Activated naive CD4-positive, alpha-beta T cell treated with anti-CD3 and anti-CD28 coated beads, Interleukin-2, amount 50 U/mL, for 72 hours (primary cell): ENCODE measurements at regions not wholly inside any gene's neighbourhood (a gene's known extent, or its start where the extent isn't known, plus 50 kb on each side); places are given as distances from the start of the nearest gene placed in this dataset.

ENCODE experiments used
- ATAC-seq, 2 donors: fragments of 150-1000 bp; cut with Tn5 transposase; 2 replicates each; pipeline ENCODE4 v1.10.0; 2021; ENCODE audit warnings: mild to moderate bottlenecking in 2 of 2, moderate library complexity in 2 of 2
- DNase-seq, 2 donors: peaks; one replicate each; pipeline ENCODE4 v3.0.0; 2021 to 2022; ENCODE audit warnings: low spot score in 2 of 2
- H3K27ac Mint-ChIP-seq, 2 donors: one replicate each; pipeline ENCODE4 v1.8.0; 2022; ENCODE audit warnings: mild to moderate bottlenecking in 2 of 2, mixed read lengths in 2 of 2
- H3K36me3 Mint-ChIP-seq, 2 donors: one replicate each; pipeline ENCODE4 v1.8.0; 2022; ENCODE audit warnings: mixed read lengths in 2 of 2
- H3K9me3 Mint-ChIP-seq, 2 donors: one replicate each; pipeline ENCODE4 v1.8.0; 2022; ENCODE audit warnings: mixed read lengths in 2 of 2

- no peak for ATAC-seq
- peaks cover 9 to 13% of the 10 kb centered on the region in 2 donors for H3K9me3 Mint-ChIP-seq
- no peak overlapping the region for H3K27ac Mint-ChIP-seq
- H3K36me3 Mint-ChIP-seq: peaks cover 0 to 4% of the 10 kb centered on the region in 2 donors
- DNase-seq: no peak
Observed at GRCh38 chr5:174247301-174247700, 201.8 kb downstream of the NSG2 start.

GRCh38 chr5:174251305-174252000 lies 205.9 kb downstream of the NSG2 start:
- Mint-ChIP-seq H3K9me3 (peaks cover 4 to 7% of the 10 kb centered on the region in 2 donors), H3K27ac (no peak overlapping the region)
- ATAC-seq: no peak

GRCh38 chr5:174252121-174252520 lies 206.6 kb downstream of the NSG2 start:
- DNase-seq: no peak
- ATAC-seq: no peak

More at GRCh38 chr5:174251305-174252000, 205.9 kb downstream of the NSG2 start:
- no peak for DNase-seq
- H3K36me3 Mint-ChIP-seq: no peaks in the 10 kb centered on the region

GRCh38 chr5:174259696-174260420 lies 214.4 kb downstream of the NSG2 start:
- peaks cover 0 to 4% of the 10 kb centered on the region in 2 donors for H3K9me3 Mint-ChIP-seq
- H3K27ac Mint-ChIP-seq: no peak overlapping the region
- no peak for DNase-seq
- ATAC-seq: no peak
- H3K36me3 Mint-ChIP-seq: no peaks in the 10 kb centered on the region

More at GRCh38 chr5:174252121-174252520, 206.6 kb downstream of the NSG2 start:
- Mint-ChIP-seq H3K36me3 (no peaks in the 10 kb centered on the region), H3K27ac (no peak overlapping the region), H3K9me3 (peaks cover 4 to 7% of the 10 kb centered on the region in 2 donors)

- ATAC-seq: no peak
- DNase-seq: no peak
- peaks cover 8 to 14% of the 10 kb centered on the region in 2 donors for H3K9me3 Mint-ChIP-seq
- H3K27ac Mint-ChIP-seq: no peak overlapping the region
- H3K36me3 Mint-ChIP-seq: no peaks in the 10 kb centered on the region
Observed at GRCh38 chr5:174271316-174271715, 225.8 kb downstream of the NSG2 start.

GRCh38 chr5:174272671-174273070 lies 227.2 kb downstream of the NSG2 start:
- no peak for DNase-seq
- no peak for ATAC-seq
- peaks cover 7 to 14% of the 10 kb centered on the region in 2 donors for H3K9me3 Mint-ChIP-seq
- no peak overlapping the region for H3K27ac Mint-ChIP-seq
- H3K36me3 Mint-ChIP-seq: no peaks in the 10 kb centered on the region

- ATAC-seq (no peak), DNase-seq (no peak)
- peaks cover 7 to 14% of the 10 kb centered on the region in 2 donors for H3K9me3 Mint-ChIP-seq
- H3K27ac Mint-ChIP-seq: no peak overlapping the region
- H3K36me3 Mint-ChIP-seq: no peaks in the 10 kb centered on the region
Observed at GRCh38 chr5:174273325-174273724, 227.8 kb downstream of the NSG2 start.

- Mint-ChIP-seq H3K27ac (no peak overlapping the region), H3K9me3 (no peaks in the 10 kb centered on the region), H3K36me3 (no peaks in the 10 kb centered on the region)
- ATAC-seq: no peak
- no peak for DNase-seq
Observed at GRCh38 chr5:174275959-174276358, 230.5 kb downstream of the NSG2 start.

- no peaks in the 10 kb centered on the region for H3K36me3 Mint-ChIP-seq
- ATAC-seq (no peak), DNase-seq (no peak)
- H3K27ac Mint-ChIP-seq: no peak overlapping the region
- peaks cover 0 to 4% of the 10 kb centered on the region in 2 donors for H3K9me3 Mint-ChIP-seq
Observed at GRCh38 chr5:174281089-174281760, 235.7 kb downstream of the NSG2 start.

- H3K9me3 Mint-ChIP-seq: peaks cover 0 to 4% of the 10 kb centered on the region in 2 donors
- DNase-seq (no peak), ATAC-seq (no peak)
- H3K36me3 Mint-ChIP-seq: no peaks in the 10 kb centered on the region
- H3K27ac Mint-ChIP-seq: no peak overlapping the region
Observed at GRCh38 chr5:174281855-174282254, 236.3 kb downstream of the NSG2 start.

- ATAC-seq: no peak
Observed at GRCh38 chr5:174282391-174282790, 236.9 kb downstream of the NSG2 start.

GRCh38 chr5:174283211-174284005 lies 237.9 kb downstream of the NSG2 start:
- Mint-ChIP-seq H3K27ac (no peak overlapping the region), H3K9me3 (peaks cover 0 to 4% of the 10 kb centered on the region in 2 donors), H3K36me3 (no peaks in the 10 kb centered on the region)
- no peak for DNase-seq
- no peak for ATAC-seq

More at GRCh38 chr5:174282391-174282790, 236.9 kb downstream of the NSG2 start:
- H3K36me3 Mint-ChIP-seq: no peaks in the 10 kb centered on the region
- DNase-seq: no peak
- H3K27ac Mint-ChIP-seq: no peak overlapping the region
- peaks cover 0 to 4% of the 10 kb centered on the region in 2 donors for H3K9me3 Mint-ChIP-seq

- ATAC-seq: no peak
- Mint-ChIP-seq H3K9me3 (peaks cover 0 to 4% of the 10 kb centered on the region in 2 donors), H3K27ac (no peak overlapping the region), H3K36me3 (no peaks in the 10 kb centered on the region)
- DNase-seq: no peak
Observed at GRCh38 chr5:174284873-174285272, 239.4 kb downstream of the NSG2 start.

- H3K36me3 Mint-ChIP-seq: no peaks in the 10 kb centered on the region
Observed at GRCh38 chr5:174287761-174288160, 242.3 kb downstream of the NSG2 start.

GRCh38 chr5:174288439-174288838 lies 242.9 kb downstream of the NSG2 start:
- Mint-ChIP-seq H3K36me3 (no peaks in the 10 kb centered on the region), H3K27ac (no peak overlapping the region), H3K9me3 (peaks cover 4 to 10% of the 10 kb centered on the region in 2 donors)

More at GRCh38 chr5:174287761-174288160, 242.3 kb downstream of the NSG2 start:
- Mint-ChIP-seq H3K27ac (no peak overlapping the region), H3K9me3 (peaks cover 4 to 8% of the 10 kb centered on the region in 2 donors)
- DNase-seq (no peak), ATAC-seq (no peak)

GRCh38 chr5:174291162-174291561 lies 245.7 kb downstream of the NSG2 start:
- H3K27ac Mint-ChIP-seq: no peak overlapping the region

More at GRCh38 chr5:174288439-174288838, 242.9 kb downstream of the NSG2 start:
- no peak for ATAC-seq
- DNase-seq: no peak

More at GRCh38 chr5:174291162-174291561, 245.7 kb downstream of the NSG2 start:
- ATAC-seq (no peak), DNase-seq (no peak)
- Mint-ChIP-seq H3K9me3 (peaks cover 0 to 10% of the 10 kb centered on the region in 2 donors), H3K36me3 (no peaks in the 10 kb centered on the region)
